Transverse colon (tissue), 3 donors: ENCODE measurements at regions not wholly inside any gene's neighbourhood (a gene's known extent, or its start where the extent isn't known, plus 50 kb on each side); places are given as distances from the start of the nearest gene placed in this dataset.

Source experiments
- CTCF ChIP-seq, 5 experiments: fragments of 200-600 bp in 3 of 5; fragments of 450-650 bp in 2 of 5; sonication (generic) in 3 of 5; IDR thresholded peaks; 1 replicate in 2 of 5; 2 replicates in 3 of 5; pipeline ENCODE4 v1.5.1; 2016 to 2017; ENCODE audit warnings: antibody characterized with exemption in 5 of 5, inconsistent platforms in 3 of 5, mild to moderate bottlenecking in 2 of 5, moderate library complexity in 1 of 5
- POLR2A ChIP-seq: fragments of 450-650 bp; IDR thresholded peaks from one replicate; pipeline ENCODE4 v1.6.1; 2016; ENCODE audit warnings: antibody characterized with exemption, mild to moderate bottlenecking, moderate library complexity

- TF ChIP-seq CTCF (IDR thresholded peaks at IDR 0.05), result no peak
- no peak for TF ChIP-seq POLR2A
Observed at GRCh38 chr5:128777052-128777451, 188.2 kb upstream of the SLC27A6 start.
